GM12892 (cell line): ENCODE measurements at regions not wholly inside any gene's neighbourhood (a gene's known extent, or its start where the extent isn't known, plus 50 kb on each side); places are given as distances from the start of the nearest gene placed in this dataset.

Experiments
- POLR2A ChIP-seq: IDR thresholded peaks from 2 replicates; pipeline ENCODE4 v1.6.1; 2011; ENCODE audit warnings: low read depth, low read length, control low read depth
- POLR2AphosphoS5 ChIP-seq: IDR thresholded peaks from 2 replicates; pipeline ENCODE4 v1.6.1; 2011; ENCODE audit warnings: low read depth, low read length, control low read depth
- TAF1 ChIP-seq: IDR thresholded peaks from 2 replicates; pipeline ENCODE4 v1.6.1; 2011; ENCODE audit warnings: low read depth, mild to moderate bottlenecking, control low read depth, low read length, borderline replicate concordance

- TF ChIP-seq POLR2AphosphoS5 (no peak), POLR2A (no peak), TAF1 (no peak)
Measured at GRCh38 chr7:356691-357462, 66.9 kb downstream of the FOXL3 start.
